Hepatocyte (in vitro differentiated cells): ENCODE measurements at regions not wholly inside any gene's neighbourhood (a gene's known extent, or its start where the extent isn't known, plus 50 kb on each side); places are given as distances from the start of the nearest gene placed in this dataset.

Experiments
- DNase-seq: peaks from one replicate; pipeline ENCODE4 v3.0.0-alpha.2; 2016; ENCODE audit warnings: low spot score
- H2AFZ ChIP-seq: fragments of 200-600 bp; sonication (generic); 2 replicates; pipeline ENCODE4 v1.6.0; 2016; ENCODE audit warnings: antibody characterized with exemption, mild to moderate bottlenecking
- H3K27ac ChIP-seq: fragments of 200-600 bp; sonication (generic); 2 replicates; pipeline ENCODE4 v1.5.1; 2016; ENCODE audit warnings: mild to moderate bottlenecking
- H3K27me3 ChIP-seq: fragments of 200-600 bp; sonication (generic); 2 replicates; pipeline ENCODE4 v1.6.1; 2016
- H3K36me3 ChIP-seq: fragments of 200-600 bp; sonication (generic); replicated peaks from 2 replicates; pipeline ENCODE4 v1.5.1; 2016; ENCODE audit warnings: low read depth; ENCODE audit not compliant: insufficient read depth
- H3K4me1 ChIP-seq: fragments of 200-600 bp; sonication (generic); 2 replicates; pipeline ENCODE4 v1.5.1; 2016; ENCODE audit warnings: mild to moderate bottlenecking, moderate library complexity; ENCODE audit not compliant: insufficient read depth
- H3K4me2 ChIP-seq: fragments of 200-600 bp; sonication (generic); 2 replicates; pipeline ENCODE4 v1.6.0; 2016
- H3K4me3 ChIP-seq: fragments of 200-600 bp; sonication (generic); 2 replicates; pipeline ENCODE4 v1.5.1; 2016; ENCODE audit warnings: mild to moderate bottlenecking
- H3K79me2 ChIP-seq: fragments of 200-600 bp; sonication (generic); 2 replicates; pipeline ENCODE4 v1.6.0; 2017; ENCODE audit warnings: mild to moderate bottlenecking
- H3K9me2 ChIP-seq: fragments of 200-600 bp; sonication (generic); replicated peaks from 2 replicates; pipeline ENCODE4 v1.6.0; 2017; ENCODE audit warnings: mild to moderate bottlenecking; ENCODE audit not compliant: insufficient read depth
- H3K9me3 ChIP-seq: fragments of 200-600 bp; sonication (generic); 2 replicates; pipeline ENCODE4 v1.5.1; 2016; ENCODE audit warnings: low read depth, mild to moderate bottlenecking
- H4K20me1 ChIP-seq: fragments of 200-600 bp; sonication (generic); 2 replicates; pipeline ENCODE4 v1.6.0; 2016; ENCODE audit warnings: mild to moderate bottlenecking; ENCODE audit not compliant: insufficient read depth, poor library complexity, severe bottlenecking
- EZH2 ChIP-seq: fragments of 200-600 bp; sonication (generic); IDR thresholded peaks from 2 replicates; pipeline ENCODE4 v1.6.1; 2016; ENCODE audit warnings: antibody characterized with exemption, mild to moderate bottlenecking, borderline replicate concordance
- EZH2phosphoT487 ChIP-seq: fragments of 200-600 bp; sonication (generic); IDR thresholded peaks from one replicate; pipeline ENCODE4 v1.6.1; 2018; ENCODE audit warnings: antibody characterized with exemption, mild to moderate bottlenecking, low read depth, moderate library complexity; ENCODE audit not compliant: unreplicated experiment, severe bottlenecking
- WGBS: methylation state at CpG from one replicate; pipeline ENCODE4 v1.1.6; 2016; ENCODE audit warnings: low lambda C conversion rate; ENCODE audit errors: missing lambda C conversion rate; 5-methylcytosine and 5-hydroxymethylcytosine counted together
- TF ChIP-seq, protein P1 (sequence below): fragments of 200-600 bp; sonication (generic); IDR thresholded peaks from 2 replicates; pipeline ENCODE4 v1.5.1; 2016; ENCODE audit warnings: antibody characterized with exemption, mild to moderate bottlenecking; ENCODE audit not compliant: poor library complexity

DNA sequence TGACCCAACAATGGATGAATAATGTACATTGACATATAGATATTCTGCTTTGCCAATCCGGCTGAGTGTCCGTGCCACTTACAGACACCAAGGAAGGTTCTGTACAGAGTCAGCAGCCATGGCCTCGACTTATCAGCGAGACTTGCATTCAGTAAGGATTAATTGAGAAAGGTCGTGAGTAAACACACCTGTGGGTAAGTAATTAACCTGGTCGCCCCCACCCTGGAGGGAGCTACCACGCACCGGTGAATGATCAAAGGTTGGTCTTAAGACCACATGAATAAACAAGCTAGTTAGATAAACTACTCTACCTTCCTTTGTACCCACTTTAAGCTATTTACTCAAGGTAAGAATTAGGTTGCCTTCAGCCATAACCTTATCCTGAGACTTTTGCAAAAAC is 66.5 kb upstream of the MFGE8 start:
- no peak for DNase-seq
- TF ChIP-seq, protein P1, sequence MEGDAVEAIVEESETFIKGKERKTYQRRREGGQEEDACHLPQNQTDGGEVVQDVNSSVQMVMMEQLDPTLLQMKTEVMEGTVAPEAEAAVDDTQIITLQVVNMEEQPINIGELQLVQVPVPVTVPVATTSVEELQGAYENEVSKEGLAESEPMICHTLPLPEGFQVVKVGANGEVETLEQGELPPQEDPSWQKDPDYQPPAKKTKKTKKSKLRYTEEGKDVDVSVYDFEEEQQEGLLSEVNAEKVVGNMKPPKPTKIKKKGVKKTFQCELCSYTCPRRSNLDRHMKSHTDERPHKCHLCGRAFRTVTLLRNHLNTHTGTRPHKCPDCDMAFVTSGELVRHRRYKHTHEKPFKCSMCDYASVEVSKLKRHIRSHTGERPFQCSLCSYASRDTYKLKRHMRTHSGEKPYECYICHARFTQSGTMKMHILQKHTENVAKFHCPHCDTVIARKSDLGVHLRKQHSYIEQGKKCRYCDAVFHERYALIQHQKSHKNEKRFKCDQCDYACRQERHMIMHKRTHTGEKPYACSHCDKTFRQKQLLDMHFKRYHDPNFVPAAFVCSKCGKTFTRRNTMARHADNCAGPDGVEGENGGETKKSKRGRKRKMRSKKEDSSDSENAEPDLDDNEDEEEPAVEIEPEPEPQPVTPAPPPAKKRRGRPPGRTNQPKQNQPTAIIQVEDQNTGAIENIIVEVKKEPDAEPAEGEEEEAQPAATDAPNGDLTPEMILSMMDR, result no peak
- TF ChIP-seq EZH2, result no peak
- TF ChIP-seq EZH2phosphoT487, result no peak
- Histone ChIP-seq H3K9me2 (no peaks in the 10 kb centered on the region), H3K4me2 (no peak overlapping the region), H4K20me1 (no peaks in the 10 kb centered on the region), H3K27me3 (no peaks in the 10 kb centered on the region), H3K4me3 (no peak overlapping the region), H3K9me3 (no peaks in the 10 kb centered on the region), H3K36me3 (no peaks in the 10 kb centered on the region), H3K79me2 (no peaks in the 10 kb centered on the region), H3K4me1 (peaks cover 11% of the 10 kb centered on the region), H2AFZ (no peak overlapping the region), H3K27ac (no peak overlapping the region)
- 46% methylated on average over 8 of the region's 8 CpGs for WGBS

DNA sequence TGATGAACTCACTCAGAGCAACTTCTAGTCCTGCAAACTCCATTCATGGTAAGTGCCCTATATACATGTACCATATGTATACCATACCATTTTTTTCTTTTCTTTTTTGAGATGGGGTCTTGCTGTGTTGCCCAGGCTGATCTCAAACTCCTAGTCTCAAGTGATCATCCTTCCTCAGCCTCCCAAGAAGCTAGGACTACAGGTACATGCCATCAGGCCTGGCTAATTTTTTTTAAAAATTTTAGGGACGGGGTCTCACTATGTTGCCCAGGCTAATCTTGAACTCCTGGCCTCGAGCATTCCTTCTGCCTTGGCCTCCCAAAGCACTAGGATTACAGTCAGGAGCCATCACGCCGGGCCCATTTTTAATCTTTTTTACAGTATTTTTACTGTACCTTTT is 67.3 kb upstream of the MFGE8 start:
- 78% methylated on average over 4 of the region's 4 CpGs for WGBS

GRCh38 chr15:88981244-88982215 is 68.4 kb upstream of the MFGE8 start:
- no peak for TF ChIP-seq EZH2phosphoT487
- TF ChIP-seq, protein P1, result no peak
- no peak for TF ChIP-seq EZH2
- Histone ChIP-seq H3K4me2 (no peak overlapping the region), H3K9me2 (no peaks in the 10 kb centered on the region)

More for the DNA sequence above, 67.3 kb upstream of the MFGE8 start:
- H3K4me3 ChIP-seq, result no peak overlapping the region
- H3K4me1 ChIP-seq, result peaks cover 11% of the 10 kb centered on the region
- H2AFZ ChIP-seq, result no peak overlapping the region
- no peaks in the 10 kb centered on the region for H3K36me3 ChIP-seq
- H3K9me3 ChIP-seq, result no peaks in the 10 kb centered on the region
- H3K27me3 ChIP-seq, result no peaks in the 10 kb centered on the region
- H3K4me2 ChIP-seq, result no peak overlapping the region
- DNase-seq, result no peak
- H3K27ac ChIP-seq, result no peak overlapping the region
- no peaks in the 10 kb centered on the region for H3K79me2 ChIP-seq
- TF ChIP-seq EZH2, result no peak
- TF ChIP-seq, protein P1, result no peak
- no peak for TF ChIP-seq EZH2phosphoT487
- H3K9me2 ChIP-seq, result no peaks in the 10 kb centered on the region
- H4K20me1 ChIP-seq, result no peaks in the 10 kb centered on the region

More at GRCh38 chr15:88981244-88982215, 68.4 kb upstream of the MFGE8 start:
- no peak overlapping the region for H2AFZ ChIP-seq
- no peaks in the 10 kb centered on the region for H3K9me3 ChIP-seq
- no peaks in the 10 kb centered on the region for H4K20me1 ChIP-seq
- no peak for DNase-seq
- no peaks in the 10 kb centered on the region for H3K36me3 ChIP-seq
- no peaks in the 10 kb centered on the region for H3K27me3 ChIP-seq
- no peak overlapping the region for H3K4me3 ChIP-seq
- peaks cover 15% of the 10 kb centered on the region for H3K4me1 ChIP-seq
- no peaks in the 10 kb centered on the region for H3K79me2 ChIP-seq
- 57% methylated on average over 15 of the region's 15 CpGs for WGBS
- peak overlapping the region; percentile 66 for H3K27ac ChIP-seq
